Coronary artery (tissue), 2 donors: ENCODE measurements at regions not wholly inside any gene's neighbourhood (a gene's known extent, or its start where the extent isn't known, plus 50 kb on each side); places are given as distances from the start of the nearest gene placed in this dataset.
"Not testable (repeated sequence)": the region's sequence is repeated elsewhere in the genome, so short reads cannot be mapped to it uniquely, and the experiment has no call there.

ENCODE experiments used
- DNase-seq: peaks from one replicate; pipeline ENCODE4 v3.0.0-alpha.2; 2017; ENCODE audit warnings: low spot score
- H3K27ac ChIP-seq, 2 donors: fragments of 200-600 bp; sonication (generic); one replicate each; pipeline ENCODE4 v1.5.1; 2016 to 2019
- H3K4me3 ChIP-seq: fragments of 200-600 bp; sonication (generic); 2 replicates; pipeline ENCODE4 v1.5.1; 2016; ENCODE audit warnings: mild to moderate bottlenecking, moderate library complexity
- TF ChIP-seq, protein P1 (sequence below): fragments of 200-600 bp; sonication (generic); IDR thresholded peaks from one replicate; pipeline ENCODE4 v1.5.1; 2019; ENCODE audit warnings: antibody characterized with exemption

DNA sequence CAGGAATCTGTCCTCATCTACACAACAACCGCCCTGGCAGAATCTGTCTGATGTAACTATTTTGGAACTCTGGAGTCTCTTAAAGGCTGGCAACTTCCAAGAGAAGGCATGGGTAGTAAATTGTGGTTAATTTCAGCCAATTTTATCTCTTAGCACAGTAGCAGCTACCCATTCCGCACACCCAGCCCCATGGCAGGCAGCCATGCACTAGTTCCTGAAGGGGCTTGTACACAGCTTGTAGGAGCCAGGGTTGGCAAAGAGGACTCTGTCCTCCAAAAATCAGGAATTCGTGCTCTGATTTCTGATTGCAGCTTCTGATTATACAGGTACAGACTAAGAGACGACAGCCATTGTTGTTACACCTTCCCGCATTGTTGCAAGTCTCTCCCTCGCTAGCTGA is 155.9 kb downstream of the RNF144B start:
- TF ChIP-seq, protein P1, sequence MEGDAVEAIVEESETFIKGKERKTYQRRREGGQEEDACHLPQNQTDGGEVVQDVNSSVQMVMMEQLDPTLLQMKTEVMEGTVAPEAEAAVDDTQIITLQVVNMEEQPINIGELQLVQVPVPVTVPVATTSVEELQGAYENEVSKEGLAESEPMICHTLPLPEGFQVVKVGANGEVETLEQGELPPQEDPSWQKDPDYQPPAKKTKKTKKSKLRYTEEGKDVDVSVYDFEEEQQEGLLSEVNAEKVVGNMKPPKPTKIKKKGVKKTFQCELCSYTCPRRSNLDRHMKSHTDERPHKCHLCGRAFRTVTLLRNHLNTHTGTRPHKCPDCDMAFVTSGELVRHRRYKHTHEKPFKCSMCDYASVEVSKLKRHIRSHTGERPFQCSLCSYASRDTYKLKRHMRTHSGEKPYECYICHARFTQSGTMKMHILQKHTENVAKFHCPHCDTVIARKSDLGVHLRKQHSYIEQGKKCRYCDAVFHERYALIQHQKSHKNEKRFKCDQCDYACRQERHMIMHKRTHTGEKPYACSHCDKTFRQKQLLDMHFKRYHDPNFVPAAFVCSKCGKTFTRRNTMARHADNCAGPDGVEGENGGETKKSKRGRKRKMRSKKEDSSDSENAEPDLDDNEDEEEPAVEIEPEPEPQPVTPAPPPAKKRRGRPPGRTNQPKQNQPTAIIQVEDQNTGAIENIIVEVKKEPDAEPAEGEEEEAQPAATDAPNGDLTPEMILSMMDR: no peak
- no peak overlapping the region for H3K4me3 ChIP-seq
- H3K27ac ChIP-seq: no peak overlapping the region
- DNase-seq: no peak

DNA sequence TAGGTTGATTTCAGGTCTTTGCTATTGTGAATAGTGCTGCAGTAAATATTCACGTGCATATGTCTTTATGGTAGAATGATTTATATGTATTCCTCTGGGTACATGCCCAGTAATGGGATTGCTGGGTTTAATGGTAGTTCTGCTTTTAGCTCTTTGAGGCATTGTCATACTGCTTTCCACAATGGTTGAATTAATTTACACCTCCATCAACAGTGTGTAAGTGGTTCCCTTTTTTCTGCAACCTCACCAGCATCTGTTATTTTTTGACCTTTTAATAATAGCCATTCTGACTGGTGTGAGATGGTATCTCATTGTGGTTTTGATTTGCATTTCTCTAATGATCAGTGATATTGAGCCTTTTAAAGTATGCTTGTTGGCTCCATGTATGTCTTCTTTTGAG is 158.0 kb downstream of the RNF144B start:
- H3K27ac ChIP-seq: not testable (repeated sequence)

DNA sequence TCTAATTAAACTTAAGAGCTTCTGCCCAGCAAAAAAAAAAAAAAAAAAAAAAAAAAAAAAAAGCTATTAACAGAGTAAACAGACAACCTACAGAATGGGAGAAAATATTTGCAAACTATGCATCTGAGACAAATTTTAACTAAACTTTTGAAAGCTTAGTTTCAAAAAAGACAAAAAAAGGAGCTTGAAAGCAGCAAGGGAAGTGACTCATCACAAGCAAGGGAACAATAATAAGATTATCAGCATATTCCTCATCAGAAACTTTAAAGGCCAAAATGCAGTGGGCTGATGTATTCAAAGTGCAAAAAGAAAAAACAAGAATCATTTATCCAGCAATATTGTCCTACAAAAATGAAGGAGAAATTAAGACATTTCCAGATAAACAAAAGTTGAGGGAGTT is 158.6 kb downstream of the RNF144B start:
- Histone ChIP-seq H3K27ac (no peak overlapping the region), H3K4me3 (no peak overlapping the region)
- DNase-seq: no peak
- TF ChIP-seq, protein P1: no peak

More for the DNA sequence above, 158.0 kb downstream of the RNF144B start:
- not testable (repeated sequence) for H3K4me3 ChIP-seq, DNase-seq

- no peak overlapping the region for H3K27ac ChIP-seq
- no peak for DNase-seq
- TF ChIP-seq, protein P1: no peak
- H3K4me3 ChIP-seq: no peak overlapping the region
Measured at GRCh38 chr6:18550119-18550518, 163.0 kb downstream of the RNF144B start.

DNA sequence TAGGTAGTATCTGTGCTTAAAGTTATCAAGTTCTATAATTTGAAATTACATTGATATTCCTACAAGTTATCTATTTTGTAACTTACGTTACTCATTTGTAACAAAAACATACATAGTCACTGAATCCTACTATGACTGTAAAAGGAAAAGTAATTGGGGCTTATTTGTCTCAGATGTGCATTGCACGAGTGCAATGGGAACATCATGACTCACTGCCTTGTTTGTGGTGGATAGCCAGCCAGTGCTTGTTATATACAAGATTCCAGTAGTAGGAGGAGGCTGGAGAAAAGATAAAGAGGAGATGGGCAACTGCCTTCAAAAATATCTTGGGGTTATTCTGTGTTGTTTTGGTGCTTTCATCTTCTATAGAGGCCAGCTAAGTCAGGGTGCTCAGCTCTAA is 164.1 kb downstream of the RNF144B start:
- TF ChIP-seq, protein P1: no peak
- H3K4me3 ChIP-seq: no peak overlapping the region
- DNase-seq: no peak
- no peak overlapping the region for H3K27ac ChIP-seq

DNA sequence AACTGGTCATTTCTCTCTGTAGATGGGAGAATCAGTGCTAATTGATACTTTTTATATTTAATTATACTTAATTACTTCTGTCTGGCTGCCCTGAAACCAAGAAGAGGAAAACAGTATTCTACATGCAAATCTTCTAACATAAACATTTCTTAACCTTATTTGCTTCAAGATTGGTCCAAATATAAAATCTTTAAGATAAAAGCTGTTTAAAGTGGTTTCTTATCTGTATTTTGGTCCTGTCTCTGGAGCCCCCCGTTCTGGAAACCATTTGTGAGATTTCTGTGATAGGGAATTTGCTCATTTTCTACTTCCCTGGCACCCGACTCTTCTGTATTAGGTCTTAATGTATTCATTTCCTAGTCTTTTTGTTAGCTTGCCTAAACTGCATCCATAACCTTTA is 168.6 kb downstream of the RNF144B start:
- TF ChIP-seq, protein P1: no peak
- no peak overlapping the region for H3K27ac ChIP-seq

DNA sequence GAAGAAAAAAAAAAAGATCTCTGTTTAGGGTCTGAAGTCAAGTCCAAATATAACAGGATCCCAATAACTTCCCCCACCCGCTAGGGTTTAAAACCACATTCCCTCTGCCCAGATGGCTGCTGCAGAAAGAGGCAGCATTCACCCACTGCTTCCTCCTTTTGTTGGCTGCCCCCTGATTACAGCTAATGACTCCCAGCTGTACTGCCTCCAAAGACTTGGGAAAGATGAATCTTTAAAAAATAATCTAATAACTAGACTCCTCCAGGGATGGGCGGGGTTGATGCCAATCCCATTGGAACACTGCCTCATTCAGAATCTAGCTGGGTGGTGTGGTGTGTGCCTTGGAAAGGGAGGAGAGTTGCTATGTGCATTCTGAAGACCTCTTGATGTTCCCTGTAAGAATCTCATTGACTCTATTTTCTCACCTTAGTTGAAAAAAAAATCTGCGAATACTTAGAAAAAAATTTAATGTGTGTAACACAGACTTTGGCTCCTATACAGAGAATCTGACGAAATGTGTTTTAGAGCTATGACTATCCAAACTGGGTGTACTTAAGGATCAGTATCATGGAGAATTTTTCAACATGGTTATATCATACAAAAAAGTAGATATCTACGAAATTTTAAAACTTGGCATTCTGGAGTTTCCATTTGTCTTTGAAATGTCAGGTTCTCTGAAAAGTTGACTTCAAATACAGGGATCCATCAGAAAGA is 174.0 kb downstream of the RNF144B start:
- Histone ChIP-seq H3K4me3 (no peak overlapping the region), H3K27ac (no peak overlapping the region)
- TF ChIP-seq, protein P1: no peak
- DNase-seq: no peak

More for the DNA sequence above, 168.6 kb downstream of the RNF144B start:
- no peak for DNase-seq
- no peak overlapping the region for H3K4me3 ChIP-seq
